ENCODE measurements at regions not wholly inside any gene's neighbourhood (a gene's known extent, or its start where the extent isn't known, plus 50 kb on each side); places are given as distances from the start of the nearest gene placed in this dataset.
"Not testable (repeated sequence)": the region's sequence is repeated elsewhere in the genome, so short reads cannot be mapped to it uniquely, and the experiment has no call there.

- Histone ChIP-seq H3K27ac (peak overlapping the region in 5 of 21 experiments; percentile 2 to 60 (median 20)), H3K4me3 (no peak overlapping the region)
These were observed 98.5 kb upstream of the CCDC80 start for GRCh38 chr3:112739252-112739965.

GRCh38 chr3:112738366-112738765 lies 97.4 kb upstream of the CCDC80 start:
- Histone ChIP-seq H3K4me3 (no peak overlapping the region), H3K27ac (peak overlapping the region in 1 of 21 experiments; percentile 49)

- Histone ChIP-seq H3K4me3 (no peak overlapping the region), H3K27ac (peak overlapping the region in 3 of 21 experiments; percentile 4 to 41 (median 9))
These were observed 96.0 kb upstream of the CCDC80 start for GRCh38 chr3:112736805-112737566.

- Histone ChIP-seq H3K4me3 (no peak overlapping the region), H3K27ac (peak overlapping the region in 2 of 21 experiments; percentile 4 to 41)
These were observed 95.4 kb upstream of the CCDC80 start for GRCh38 chr3:112736386-112736785.

GRCh38 chr3:112735926-112736325 lies 95.0 kb upstream of the CCDC80 start:
- H3K4me3 ChIP-seq = no peak overlapping the region
- H3K27ac ChIP-seq = peak overlapping the region in 1 of 21 experiments; percentile 4

- H3K27ac ChIP-seq = no peak overlapping the region
- H3K4me3 ChIP-seq = no peak overlapping the region
These were observed 93.9 kb upstream of the CCDC80 start for GRCh38 chr3:112734736-112735350.

- Histone ChIP-seq H3K4me3 (no peak overlapping the region), H3K27ac (no peak overlapping the region)
These were observed 93.2 kb upstream of the CCDC80 start for GRCh38 chr3:112734171-112734570.

- Histone ChIP-seq H3K4me3 (no peak overlapping the region), H3K27ac (no peak overlapping the region)
These were observed 89.3 kb upstream of the CCDC80 start for GRCh38 chr3:112730210-112730609.

- H3K27ac ChIP-seq = peak overlapping the region in 5 of 21 experiments; percentile 13 to 62 (median 38)
- H3K4me3 ChIP-seq = no peak overlapping the region
These were observed 80.3 kb upstream of the CCDC80 start for GRCh38 chr3:112721231-112721630.

- Histone ChIP-seq H3K27ac (no peak overlapping the region), H3K4me3 (no peak overlapping the region)
These were observed 78.0 kb upstream of the CCDC80 start for GRCh38 chr3:112718967-112719366.

- no peak overlapping the region for H3K27ac ChIP-seq
- no peak overlapping the region for H3K4me3 ChIP-seq
These were observed 77.6 kb upstream of the CCDC80 start for GRCh38 chr3:112718516-112718915.

- Histone ChIP-seq H3K27ac (no peak overlapping the region), H3K4me3 (no peak overlapping the region)
These were observed 69.0 kb upstream of the CCDC80 start for GRCh38 chr3:112709911-112710310.

- no peak overlapping the region for H3K27ac ChIP-seq
These were observed 58.6 kb upstream of the CCDC80 start for GRCh38 chr3:112699436-112699978.

GRCh38 chr3:112698442-112698841 lies 57.5 kb upstream of the CCDC80 start:
- not testable (repeated sequence) for H3K4me3 ChIP-seq, H3K27ac ChIP-seq

More at GRCh38 chr3:112699436-112699978, 58.6 kb upstream of the CCDC80 start:
- H3K4me3 ChIP-seq = no peak overlapping the region

- H3K4me3 ChIP-seq, H3K27ac ChIP-seq: not testable (repeated sequence)
These were observed 55.3 kb upstream of the CCDC80 start for GRCh38 chr3:112696244-112696643.

GRCh38 chr3:112695377-112696108 lies 54.6 kb upstream of the CCDC80 start:
- not testable (repeated sequence) for H3K4me3 ChIP-seq
- peak overlapping the region in 1 of 21 experiments; percentile 17 for H3K27ac ChIP-seq

- not testable (repeated sequence) for H3K4me3 ChIP-seq
- peak overlapping the region in 1 of 21 experiments; percentile 17 for H3K27ac ChIP-seq
These were observed 54.0 kb upstream of the CCDC80 start for GRCh38 chr3:112694906-112695305.

- no peak overlapping the region for H3K27ac ChIP-seq
- no peak overlapping the region for H3K4me3 ChIP-seq
These were observed 52.2 kb upstream of the CCDC80 start for GRCh38 chr3:112693186-112693585.
